ENCODE measurements at regions not wholly inside any gene's neighbourhood (a gene's known extent, or its start where the extent isn't known, plus 50 kb on each side); places are given as distances from the start of the nearest gene placed in this dataset.

DNA sequence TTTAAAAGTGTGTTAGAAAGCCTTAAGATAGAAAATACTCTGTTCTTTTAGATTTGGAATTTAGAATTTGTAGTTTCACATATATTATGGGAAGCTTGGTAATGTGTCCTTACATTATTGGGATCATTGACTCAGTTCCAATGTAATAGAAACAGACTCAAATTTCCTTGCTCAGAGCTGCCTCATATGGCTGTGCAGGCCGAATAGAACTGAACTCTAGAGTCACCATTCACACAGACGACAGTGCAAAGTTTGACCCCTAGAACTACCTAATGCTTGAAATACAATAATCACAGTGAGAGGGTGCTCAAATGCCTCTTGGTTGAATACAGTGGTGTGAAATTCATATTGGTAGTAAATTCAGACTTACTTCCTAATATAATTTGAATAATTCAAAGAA, 482.7 kb upstream of the CITED2 start:
- TF ChIP-seq EZH2 (IDR thresholded peaks at IDR 0.05; ENCODE audit: borderline replicate concordance, insufficient read depth, low read length, poor library complexity, severe bottlenecking) (no peak), RAD21 (conservative IDR thresholded peaks at IDR 0.05) (no peak)

Measured in neural cell (in vitro differentiated cells).